BE2C (cell line): ENCODE measurements at regions not wholly inside any gene's neighbourhood (a gene's known extent, or its start where the extent isn't known, plus 50 kb on each side); places are given as distances from the start of the nearest gene placed in this dataset.

ENCODE experiments used
- DNase-seq: peaks from one replicate; pipeline ENCODE4 v3.0.0-alpha.2; 2020
- H3K27me3 ChIP-seq: fragments of 250-450 bp; sonication (Bioruptor Pico); 2 replicates; pipeline ENCODE4 v1.5.1; 2020; ENCODE audit warnings: mild to moderate bottlenecking
- H3K36me3 ChIP-seq: fragments of 250-450 bp; sonication (Bioruptor Pico); 2 replicates; pipeline ENCODE4 v1.5.1; 2020; ENCODE audit warnings: mild to moderate bottlenecking
- H3K4me1 ChIP-seq: fragments of 250-450 bp; sonication (Bioruptor Pico); 2 replicates; pipeline ENCODE4 v1.5.1; 2020
- H3K4me3 ChIP-seq: 2 replicates; pipeline ENCODE4 v1.5.1; 2011; ENCODE audit warnings: low read depth, low read length
- H3K9me3 ChIP-seq: fragments of 250-450 bp; sonication (Bioruptor Pico); 2 replicates; pipeline ENCODE4 v1.5.1; 2020
- TF ChIP-seq, protein P1 (sequence below): IDR thresholded peaks from 2 replicates; pipeline ENCODE4 v1.5.1; 2012; ENCODE audit warnings: mild to moderate bottlenecking, low read depth, low read length

DNA sequence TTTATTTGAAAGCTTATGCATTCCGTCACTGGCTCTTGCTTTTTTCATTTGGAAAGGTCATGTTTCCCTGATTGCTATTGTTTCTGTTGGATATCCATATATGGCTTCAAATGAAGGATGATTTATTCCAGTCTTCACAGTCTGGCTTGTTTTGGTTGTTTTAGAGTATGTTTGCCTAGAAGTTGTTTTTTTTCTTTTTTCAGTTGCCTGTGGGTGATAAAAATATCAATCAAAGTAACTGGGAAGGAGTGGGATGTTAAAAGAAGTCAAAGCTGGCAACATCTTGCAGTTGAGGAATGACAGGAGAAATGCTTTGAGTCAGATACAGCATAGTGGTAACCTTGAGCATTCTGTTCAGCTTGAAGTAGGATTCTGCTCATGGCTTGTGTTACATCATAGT lies 610.5 kb downstream of the PLOD2 start:
- TF ChIP-seq, protein P1, sequence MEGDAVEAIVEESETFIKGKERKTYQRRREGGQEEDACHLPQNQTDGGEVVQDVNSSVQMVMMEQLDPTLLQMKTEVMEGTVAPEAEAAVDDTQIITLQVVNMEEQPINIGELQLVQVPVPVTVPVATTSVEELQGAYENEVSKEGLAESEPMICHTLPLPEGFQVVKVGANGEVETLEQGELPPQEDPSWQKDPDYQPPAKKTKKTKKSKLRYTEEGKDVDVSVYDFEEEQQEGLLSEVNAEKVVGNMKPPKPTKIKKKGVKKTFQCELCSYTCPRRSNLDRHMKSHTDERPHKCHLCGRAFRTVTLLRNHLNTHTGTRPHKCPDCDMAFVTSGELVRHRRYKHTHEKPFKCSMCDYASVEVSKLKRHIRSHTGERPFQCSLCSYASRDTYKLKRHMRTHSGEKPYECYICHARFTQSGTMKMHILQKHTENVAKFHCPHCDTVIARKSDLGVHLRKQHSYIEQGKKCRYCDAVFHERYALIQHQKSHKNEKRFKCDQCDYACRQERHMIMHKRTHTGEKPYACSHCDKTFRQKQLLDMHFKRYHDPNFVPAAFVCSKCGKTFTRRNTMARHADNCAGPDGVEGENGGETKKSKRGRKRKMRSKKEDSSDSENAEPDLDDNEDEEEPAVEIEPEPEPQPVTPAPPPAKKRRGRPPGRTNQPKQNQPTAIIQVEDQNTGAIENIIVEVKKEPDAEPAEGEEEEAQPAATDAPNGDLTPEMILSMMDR = no peak
- H3K4me3 ChIP-seq = no peak overlapping the region
- no peaks in the 10 kb centered on the region for H3K27me3 ChIP-seq
- H3K36me3 ChIP-seq = no peaks in the 10 kb centered on the region
- no peak for DNase-seq
- no peaks in the 10 kb centered on the region for H3K9me3 ChIP-seq
- H3K4me1 ChIP-seq = no peaks in the 10 kb centered on the region

DNA sequence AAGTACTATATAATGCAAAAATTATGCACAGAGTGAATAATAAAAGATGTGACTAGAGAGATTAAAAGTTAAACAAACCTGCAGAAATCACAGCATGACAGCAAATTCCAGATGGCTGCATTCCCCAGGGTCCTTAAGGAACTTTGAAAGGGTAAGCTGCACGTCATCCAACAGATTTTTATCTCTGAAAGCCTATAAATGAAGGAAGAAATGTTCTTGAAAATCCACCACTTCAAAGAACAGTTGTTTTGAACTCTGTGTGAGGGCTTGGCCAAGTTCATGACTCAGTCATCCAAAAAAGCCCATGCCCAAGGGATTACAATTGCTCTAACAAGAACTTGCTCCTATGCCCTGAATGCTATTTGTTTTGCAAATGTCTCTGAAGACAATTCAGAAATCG lies 603.6 kb downstream of the PLOD2 start:
- Histone ChIP-seq H3K4me3 (no peak overlapping the region), H3K9me3 (no peaks in the 10 kb centered on the region), H3K4me1 (no peaks in the 10 kb centered on the region; the same call in 1 of the 2 replicates), H3K27me3 (no peaks in the 10 kb centered on the region), H3K36me3 (no peaks in the 10 kb centered on the region)
- peak; percentile 23 for DNase-seq
- TF ChIP-seq, protein P1 = no peak

DNA sequence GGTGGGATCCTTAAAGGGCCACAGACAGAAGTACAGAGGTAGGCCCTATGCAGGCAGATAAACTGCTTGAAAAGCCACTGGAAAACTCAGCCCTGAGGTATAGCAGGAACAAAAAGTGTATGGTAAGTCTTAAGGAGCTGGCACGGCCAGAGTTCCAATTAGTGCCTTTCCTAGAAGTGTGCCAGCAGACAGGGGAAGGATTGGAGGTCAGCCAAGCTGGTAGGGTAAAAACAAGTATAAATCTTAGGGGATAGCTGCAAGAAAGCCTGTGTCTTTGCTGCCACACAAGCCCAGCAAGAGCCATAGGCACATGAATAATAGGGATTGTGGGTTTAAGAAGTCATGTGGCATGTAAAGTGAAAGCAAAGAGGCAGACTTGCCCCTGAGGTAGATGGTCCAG lies 582.5 kb downstream of the PLOD2 start:
- H3K4me3 ChIP-seq = no peak overlapping the region
- H3K9me3 ChIP-seq = no peaks in the 10 kb centered on the region
- DNase-seq = no peak
- TF ChIP-seq, protein P1 = no peak
- no peaks in the 10 kb centered on the region for H3K36me3 ChIP-seq
- H3K4me1 ChIP-seq = no peaks in the 10 kb centered on the region
- no peaks in the 10 kb centered on the region; the same call in 1 of the 2 replicates for H3K27me3 ChIP-seq

DNA sequence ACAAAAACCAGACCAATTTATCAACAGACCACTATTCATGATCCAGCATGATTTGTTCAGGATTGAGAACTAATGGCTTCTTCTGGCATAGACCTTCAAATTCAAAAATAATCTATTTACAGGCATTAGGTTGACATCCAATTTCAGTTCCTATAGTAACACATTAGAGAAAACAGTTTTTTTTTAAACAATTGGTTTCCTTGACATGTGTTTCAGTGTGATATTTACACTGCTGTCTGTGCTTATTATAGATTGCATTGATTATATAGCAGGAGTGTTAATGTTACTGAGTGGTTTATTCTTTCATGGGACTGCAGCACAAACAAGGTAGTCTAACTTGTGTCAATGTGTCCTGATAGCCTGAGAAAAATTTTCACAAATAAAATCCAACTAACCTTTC lies 579.3 kb downstream of the PLOD2 start:
- no peaks in the 10 kb centered on the region for H3K27me3 ChIP-seq
- no peak overlapping the region for H3K4me3 ChIP-seq
- H3K4me1 ChIP-seq = no peaks in the 10 kb centered on the region
- no peaks in the 10 kb centered on the region for H3K9me3 ChIP-seq
- TF ChIP-seq, protein P1 = no peak
- H3K36me3 ChIP-seq = no peaks in the 10 kb centered on the region
- no peak for DNase-seq

DNA sequence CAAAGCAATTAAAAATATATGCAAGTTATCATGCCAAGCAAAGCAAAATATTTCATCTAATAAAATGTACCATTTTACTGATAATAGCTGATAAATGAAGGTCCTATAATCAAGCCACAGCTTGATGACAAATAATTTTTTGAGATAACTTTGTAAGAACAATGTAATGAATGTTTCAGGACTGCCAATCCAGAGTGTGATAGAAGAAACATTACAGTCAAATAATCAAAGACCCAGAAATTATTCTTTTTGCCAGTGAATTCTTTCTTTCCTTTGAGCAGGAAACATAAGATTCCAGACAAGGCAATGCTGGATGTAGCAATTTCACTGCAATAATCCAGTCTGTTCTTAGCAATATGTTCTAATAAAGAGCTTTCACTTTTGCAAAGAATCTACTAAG lies 556.1 kb downstream of the PLOD2 start:
- Histone ChIP-seq H3K27me3 (no peaks in the 10 kb centered on the region), H3K36me3 (no peaks in the 10 kb centered on the region; the same call in 1 of the 2 replicates), H3K9me3 (no peaks in the 10 kb centered on the region), H3K4me1 (no peaks in the 10 kb centered on the region), H3K4me3 (no peak overlapping the region)
- no peak for DNase-seq
- TF ChIP-seq, protein P1 = no peak

DNA sequence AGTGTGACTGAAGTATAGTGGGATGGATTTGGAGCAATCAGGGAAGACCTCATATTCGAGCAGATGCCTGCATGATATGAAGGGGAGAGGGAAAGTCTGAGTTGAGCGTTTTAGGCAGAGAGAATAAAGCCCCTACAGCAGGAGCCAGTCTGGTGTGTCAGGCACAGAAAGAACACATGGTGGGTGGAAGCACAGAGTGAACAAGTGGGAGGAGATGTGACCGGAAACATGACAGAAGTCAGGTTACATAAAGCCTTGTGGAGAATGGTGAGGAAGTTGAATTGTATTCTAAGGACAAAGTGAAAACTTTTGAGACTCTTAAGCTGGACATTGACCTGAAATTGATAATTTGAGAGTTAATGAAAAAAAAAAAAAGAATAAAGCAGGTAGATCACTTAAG lies 541.0 kb downstream of the PLOD2 start:
- TF ChIP-seq, protein P1 = no peak
- no peak overlapping the region for H3K4me3 ChIP-seq
- no peaks in the 10 kb centered on the region for H3K36me3 ChIP-seq
- no peaks in the 10 kb centered on the region for H3K27me3 ChIP-seq
- no peaks in the 10 kb centered on the region for H3K9me3 ChIP-seq
- DNase-seq = no peak
- no peaks in the 10 kb centered on the region for H3K4me1 ChIP-seq
